ENCODE measurements at regions not wholly inside any gene's neighbourhood (a gene's known extent, or its start where the extent isn't known, plus 50 kb on each side); places are given as distances from the start of the nearest gene placed in this dataset.
"Not testable (repeated sequence)": the region's sequence is repeated elsewhere in the genome, so short reads cannot be mapped to it uniquely, and the experiment has no call there.

DNA sequence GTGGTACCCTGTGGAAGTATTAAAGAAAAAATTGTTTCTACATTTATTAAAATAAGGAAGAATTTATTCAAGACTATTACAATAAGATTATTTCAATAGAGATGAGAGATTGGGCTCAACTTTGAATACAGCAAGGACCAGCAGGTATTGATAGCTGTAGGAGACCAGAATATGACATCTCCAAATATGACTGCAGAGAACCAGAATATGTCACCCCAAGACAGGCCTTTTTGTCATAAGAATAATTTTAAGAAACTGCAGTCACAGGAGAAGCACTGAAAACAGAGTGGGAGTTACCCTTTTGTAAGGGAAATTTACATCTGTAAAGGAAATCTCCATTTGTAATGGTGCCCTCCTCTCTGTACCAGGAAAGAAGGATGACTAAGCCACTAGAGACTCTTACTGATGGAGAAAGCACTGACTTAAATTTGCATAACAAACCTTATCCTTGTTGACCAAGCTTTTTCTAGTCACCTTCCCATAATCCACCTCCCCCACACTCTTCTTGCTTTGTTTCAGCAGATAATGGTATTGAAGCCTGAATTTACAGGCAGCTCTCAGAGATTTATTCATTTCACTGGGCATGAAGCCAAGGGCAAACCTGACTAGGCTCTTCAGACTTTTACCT is 145.1 kb upstream of the RMP24 start:
- no peak for DNase-seq

DNA sequence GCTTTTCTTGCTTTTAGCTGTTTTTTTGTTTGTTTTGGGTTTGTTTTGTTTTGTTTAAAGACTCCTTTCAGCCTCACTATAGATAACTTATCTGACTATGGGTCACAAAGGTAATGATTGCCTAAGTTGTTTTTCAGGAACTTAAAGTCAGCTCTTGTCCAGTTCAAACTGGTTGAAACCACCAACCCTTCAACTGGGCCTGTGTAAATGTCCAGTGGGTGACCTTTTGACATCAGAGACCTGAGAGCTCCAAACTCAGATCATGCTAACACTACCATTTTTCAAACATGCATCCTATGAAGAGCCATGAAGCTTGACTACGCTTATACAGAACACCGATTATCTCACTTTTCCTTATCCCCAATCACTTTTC is 144.6 kb upstream of the RMP24 start:
- DNase-seq, result no peak

DNA sequence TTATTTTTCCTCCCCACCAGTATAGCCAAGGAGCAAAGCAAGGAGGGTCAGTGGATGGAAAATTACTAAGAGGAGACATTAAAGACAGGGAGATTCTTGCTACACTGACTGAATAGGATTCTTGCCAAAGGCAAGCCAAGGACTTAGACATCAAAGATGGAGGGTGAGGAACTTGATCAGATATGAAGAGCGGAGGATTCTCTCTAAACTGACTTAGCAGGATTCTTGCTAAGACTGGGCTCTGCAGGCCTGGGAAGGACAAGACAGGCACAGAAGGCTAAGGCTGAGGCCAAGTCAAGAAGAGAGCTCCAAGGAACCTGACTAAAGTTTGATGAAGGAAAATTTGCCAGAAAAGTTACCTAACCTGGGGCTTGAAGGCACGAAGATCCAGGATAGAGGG is 143.9 kb upstream of the RMP24 start:
- no peak for DNase-seq

DNA sequence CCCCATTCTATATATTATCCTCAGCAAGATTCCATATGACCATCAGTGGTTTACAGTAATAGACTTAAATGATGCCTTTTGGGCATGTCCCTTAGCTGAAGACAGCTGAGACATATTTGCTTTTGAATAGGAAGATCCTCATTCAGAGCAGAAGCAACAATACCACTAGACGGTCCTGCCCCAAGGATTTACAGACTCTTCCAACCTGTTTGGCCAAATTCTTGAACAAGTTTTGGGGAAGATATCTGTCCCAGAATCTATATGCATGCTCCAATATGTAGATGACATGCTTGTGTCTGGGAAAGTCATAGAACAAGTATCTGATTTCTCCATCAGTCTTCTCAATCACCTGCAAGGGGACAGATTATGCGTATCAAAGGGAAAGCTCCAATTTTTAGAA is 137.1 kb upstream of the RMP24 start:
- no peak for DNase-seq

DNA sequence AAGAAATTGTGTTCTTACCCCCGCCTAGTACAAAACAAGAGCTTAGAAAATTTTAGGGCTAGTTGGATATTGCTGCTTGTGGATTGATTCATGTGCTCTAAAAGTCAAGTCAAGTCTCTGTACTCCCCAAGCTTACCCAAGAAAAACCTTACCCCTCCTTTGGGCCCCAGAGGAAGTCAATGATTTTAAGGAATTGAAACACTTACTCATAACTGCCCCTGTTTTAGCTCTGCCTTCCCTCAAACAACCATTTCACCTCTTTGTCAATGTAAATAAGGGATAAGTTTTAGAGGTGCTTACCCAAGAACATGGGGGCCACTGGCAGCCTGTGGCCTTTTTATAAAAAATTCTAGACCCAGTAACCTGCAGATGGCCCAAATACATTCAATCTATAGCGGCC is 136.6 kb upstream of the RMP24 start:
- no peak for DNase-seq

DNA sequence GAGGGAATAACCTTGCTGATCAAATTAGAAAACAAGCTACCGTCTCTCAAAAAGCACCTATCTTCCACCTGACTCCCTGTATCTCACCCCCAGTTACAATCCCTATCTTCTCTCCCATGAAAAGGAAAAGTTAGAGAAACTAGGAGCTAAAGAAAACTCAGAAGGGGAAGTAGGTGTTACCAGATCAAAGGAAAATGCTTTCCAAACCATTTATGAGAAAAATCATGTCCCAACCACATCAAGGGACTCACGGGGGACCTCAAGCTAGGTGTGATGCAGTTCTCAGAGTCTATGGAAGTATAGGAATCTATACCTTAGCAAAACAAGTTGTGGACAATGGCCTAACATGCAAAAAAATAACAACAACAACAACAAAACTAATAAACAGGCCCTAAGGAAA is 135.5 kb upstream of the RMP24 start:
- no peak for DNase-seq

DNA sequence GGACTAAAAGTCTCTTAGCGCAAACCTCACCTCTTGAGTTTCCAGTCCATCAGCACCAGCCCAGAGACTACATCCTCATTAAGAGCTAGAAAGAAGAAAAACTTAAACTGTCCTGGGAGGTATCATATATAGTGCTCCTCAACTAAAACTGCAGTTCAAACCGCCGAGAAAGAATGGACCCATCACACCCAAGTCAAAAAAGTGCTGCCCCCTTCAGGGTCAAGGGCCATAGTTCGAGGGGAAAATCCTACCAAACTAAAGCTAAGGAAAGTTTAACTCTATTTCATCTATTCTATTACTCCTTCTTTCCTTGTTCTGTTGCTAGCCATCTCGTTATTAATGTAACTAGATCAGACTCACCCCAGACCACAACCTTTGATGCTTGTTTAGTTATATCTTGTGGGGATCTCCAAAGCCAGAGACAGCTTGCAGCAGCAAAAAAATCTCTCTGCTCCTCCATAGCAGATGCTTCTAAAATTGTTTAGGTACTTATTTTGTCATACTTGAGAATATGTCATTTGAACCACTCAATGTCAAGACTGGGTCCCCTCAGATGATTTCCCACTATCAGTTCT is 134.5 kb upstream of the RMP24 start:
- DNase-seq, result no peak

DNA sequence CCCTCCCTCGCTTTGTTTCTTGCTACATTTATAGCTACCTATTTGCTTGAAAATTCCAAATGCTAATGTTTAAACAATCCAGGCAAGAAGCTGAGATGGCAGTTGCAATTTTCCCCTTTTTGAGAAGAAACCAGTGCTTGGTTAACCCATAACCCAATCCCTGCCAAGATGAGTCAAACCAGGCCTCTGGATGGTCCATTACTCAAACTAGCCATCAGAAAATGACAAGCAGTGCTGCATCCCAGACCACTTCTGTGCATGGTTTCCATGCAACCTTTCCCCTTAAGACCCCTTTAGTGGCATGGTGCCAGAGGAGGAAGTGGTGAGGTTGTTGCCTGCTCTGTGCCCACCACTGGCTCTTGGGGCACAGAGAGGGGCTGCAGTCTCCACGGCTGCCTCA is 131.2 kb upstream of the RMP24 start:
- DNase-seq, result no peak

DNA sequence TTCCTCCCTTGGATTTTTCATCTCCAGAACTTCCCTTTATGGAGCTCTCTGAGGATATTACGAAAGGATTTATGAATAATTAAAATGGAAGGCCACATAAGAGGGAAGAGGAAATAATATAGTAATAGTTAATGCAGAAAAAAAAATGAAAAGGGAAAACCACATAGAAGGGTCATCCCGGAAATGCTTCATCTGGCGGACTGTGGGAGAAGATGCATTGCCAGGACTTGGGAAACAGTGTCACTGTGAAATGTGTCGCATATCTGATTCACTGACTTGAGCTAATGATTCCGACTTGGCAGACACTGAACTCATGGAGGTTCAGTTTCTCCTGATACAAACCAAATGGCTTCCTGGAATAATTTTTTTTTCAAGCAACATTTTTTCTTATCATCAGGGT is 129.9 kb upstream of the RMP24 start:
- DNase-seq, result no peak

DNA sequence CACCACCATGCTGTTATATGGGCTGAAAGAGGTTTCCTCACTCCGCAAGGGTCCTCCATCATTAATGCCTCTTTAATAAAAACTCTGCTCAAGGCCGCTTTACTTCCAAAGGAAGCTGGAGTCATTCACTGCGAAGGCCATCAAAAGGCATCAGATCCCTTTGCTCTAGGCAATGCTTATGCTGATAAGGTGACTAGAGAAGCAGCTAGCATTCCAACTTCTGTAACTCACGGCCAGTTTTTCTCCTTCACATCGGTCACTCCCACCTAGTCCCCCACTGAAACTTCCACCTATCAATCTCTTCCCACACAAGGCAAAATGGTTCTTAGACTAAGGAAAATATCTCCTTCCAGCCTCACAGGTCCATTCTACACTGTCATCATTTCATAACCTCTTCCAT is 124.2 kb upstream of the RMP24 start:
- not testable (repeated sequence) for DNase-seq

DNA sequence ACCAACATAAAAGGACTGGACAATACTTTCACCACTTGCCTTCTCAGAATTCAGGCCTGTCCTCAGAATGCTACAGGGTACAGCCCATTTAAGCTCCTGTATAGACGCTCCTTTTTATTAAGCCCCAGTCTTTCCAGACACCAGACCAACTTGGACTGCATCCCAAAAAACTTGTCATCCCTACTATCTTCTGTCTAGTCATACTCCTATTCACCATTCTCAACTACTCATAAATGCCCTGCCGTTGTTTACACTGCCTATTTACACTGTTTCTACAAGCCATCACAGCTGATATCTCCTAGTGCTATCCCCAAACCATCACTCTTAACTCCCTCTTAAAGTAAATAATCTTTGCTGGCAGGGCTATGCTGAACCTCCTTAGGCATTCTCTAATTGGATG is 123.2 kb upstream of the RMP24 start:
- not testable (repeated sequence) for DNase-seq

DNA sequence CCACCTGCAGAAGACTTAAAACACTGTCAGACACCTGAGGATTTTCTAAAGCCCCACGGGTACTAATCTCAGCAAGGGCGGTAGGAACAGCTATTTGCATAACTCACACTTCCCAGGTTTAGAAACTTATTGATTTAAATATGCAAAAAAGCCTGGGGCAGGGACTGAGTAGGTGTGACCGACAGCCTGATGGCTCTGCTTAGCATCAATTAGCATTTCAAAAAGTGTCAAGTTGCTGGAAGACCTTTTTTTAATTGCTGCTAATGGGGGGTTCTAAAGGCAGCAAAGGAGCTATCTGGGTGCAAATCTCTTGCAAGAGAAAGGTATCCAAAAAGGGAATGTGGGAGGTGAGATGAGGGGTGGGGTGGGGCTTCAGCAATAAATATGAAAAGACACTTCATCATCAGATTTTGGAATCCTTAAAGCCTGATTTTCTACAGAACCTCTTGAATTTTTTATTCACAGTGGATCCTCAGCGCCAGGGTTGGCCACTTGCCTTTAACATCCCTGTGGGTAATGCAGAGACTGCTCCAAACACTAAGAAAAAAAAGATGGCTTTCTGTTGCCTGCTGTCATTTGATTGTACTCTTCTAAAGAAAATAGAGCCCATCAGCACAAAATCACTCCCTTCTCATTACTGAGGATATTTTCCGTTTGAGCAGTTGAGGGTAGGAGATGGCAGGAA is 121.1 kb upstream of the RMP24 start:
- no peak for DNase-seq

DNA sequence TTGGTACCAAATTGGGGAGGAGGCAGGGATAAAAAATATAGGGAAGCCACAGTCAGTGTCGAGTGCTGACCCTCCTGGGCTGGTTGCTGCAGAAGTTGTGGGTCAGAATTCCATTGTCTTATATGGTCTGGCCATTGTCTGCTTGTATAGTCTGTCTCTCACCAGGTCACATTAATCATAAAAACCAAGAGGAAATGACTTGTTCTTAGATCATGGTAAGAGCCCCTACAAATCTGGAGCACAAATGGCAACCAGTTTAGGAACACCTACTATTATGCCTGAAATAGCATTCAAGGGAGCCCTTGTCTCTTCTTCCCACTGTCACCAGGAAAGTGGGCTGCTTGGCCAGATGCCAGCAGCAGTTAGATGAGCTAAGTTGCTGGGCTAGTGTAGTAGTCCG is 119.7 kb upstream of the RMP24 start:
- DNase-seq, result no peak

DNA sequence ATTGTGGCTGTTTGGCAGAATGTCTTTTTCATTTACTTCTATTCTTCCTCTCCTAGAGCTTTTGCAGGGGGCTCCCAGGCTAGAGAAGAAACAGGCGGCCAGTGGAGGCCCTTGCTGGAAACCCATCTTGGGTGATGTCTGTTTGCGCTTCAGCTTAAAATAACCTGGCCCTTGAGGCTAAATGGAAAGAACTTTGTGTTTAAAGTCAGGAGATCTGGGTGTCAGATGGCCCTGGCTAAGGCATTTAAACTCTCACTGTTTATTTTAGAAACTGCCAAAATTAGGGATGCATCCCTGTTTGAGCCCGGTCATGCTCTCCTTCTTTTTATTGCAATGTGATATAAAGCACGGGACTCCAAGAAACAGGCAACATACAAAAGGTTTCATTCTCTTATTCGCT is 118.4 kb upstream of the RMP24 start:
- no peak for DNase-seq

DNA sequence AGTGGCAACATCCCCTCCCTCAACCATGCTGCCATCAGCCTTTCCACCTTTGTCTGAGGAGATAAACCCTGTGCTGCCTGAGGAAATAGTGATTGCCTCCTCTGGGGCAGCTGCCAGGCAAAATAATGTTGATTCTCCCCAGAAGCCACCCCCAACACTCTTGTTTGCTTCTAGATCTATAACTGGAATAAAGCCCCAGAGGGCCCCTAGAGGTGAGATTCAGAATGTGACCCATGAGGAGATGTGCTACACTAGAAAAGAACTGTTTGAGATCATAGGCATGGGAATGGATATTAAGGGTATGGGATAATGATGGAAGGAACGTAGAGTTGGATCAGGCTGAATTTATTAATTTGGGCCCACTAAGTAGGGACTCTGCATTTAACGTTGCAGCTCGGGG is 116.3 kb upstream of the RMP24 start:
- no peak for DNase-seq

DNA sequence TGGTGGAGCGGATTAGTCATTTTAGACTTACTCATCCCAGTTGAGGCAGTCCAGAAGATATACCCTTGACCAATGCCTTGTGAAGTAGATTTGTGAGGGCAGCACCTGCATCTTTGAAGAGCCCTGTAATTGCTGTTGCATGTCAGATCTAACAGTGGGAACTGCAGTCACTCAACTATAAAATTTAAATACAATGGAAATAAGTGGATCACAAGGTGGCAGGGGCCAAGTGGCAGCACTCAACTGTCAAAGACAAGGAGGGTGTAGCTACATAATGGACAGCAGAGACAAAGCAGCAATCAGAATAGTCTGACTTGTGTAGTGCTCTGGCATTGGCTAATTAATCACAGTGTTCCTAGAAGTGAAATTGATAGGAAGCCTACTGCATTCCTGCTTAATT is 115.8 kb upstream of the RMP24 start:
- not testable (repeated sequence) for DNase-seq

DNA sequence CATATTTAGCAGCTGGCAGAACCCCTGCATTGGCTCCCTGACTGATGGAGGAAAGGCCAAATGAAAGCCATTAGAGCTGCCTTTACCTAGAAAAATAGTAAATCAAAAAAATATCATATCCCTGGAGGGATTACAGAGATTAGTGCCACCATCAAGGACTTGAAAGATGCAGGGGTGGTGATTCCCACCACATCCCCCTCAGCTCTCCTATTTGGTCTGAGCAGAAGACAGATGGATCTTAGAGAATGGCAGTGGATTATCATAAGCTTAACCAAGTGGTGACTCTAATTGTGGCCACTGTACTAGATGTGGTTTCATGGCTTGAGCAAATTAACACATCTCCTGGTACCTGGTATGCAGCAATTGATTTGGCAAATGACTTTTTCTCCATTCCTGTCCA is 114.9 kb upstream of the RMP24 start:
- DNase-seq, result not testable (repeated sequence)

DNA sequence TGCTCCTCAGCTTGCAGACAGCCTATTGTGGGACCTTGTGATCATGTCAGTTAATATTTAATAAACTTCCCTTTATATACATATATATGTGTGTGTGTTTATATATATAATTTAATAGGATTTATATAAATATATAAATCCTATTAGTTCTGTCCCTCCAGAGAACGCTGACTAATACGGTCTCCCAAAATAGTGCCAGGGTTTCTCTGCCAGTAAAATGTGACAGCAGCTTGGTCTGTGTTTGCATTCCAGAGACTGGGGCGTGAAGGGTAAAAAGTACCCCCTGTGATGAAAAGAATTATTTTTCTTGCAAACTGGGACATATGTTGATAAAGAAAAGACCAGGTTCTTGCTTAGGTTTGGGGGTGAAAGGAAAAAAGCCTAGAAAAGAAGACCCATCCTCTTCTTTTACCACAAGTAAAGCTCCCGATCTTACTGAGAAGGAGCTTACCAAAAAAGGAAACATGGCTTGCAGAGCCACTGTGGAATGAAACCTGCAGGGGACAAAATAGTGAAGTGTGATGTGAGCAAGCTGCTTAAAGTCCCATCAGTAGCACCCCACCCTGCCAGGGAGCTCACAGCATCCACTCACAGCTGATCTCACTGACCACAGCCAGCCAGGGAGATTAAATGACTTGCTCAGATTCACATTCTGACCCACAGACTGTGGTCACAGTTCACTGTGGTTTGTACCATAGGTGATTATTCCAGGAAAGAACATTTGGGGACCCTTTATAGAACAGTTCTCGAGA is 110.9 kb upstream of the RMP24 start:
- DNase-seq, result no peak

DNA sequence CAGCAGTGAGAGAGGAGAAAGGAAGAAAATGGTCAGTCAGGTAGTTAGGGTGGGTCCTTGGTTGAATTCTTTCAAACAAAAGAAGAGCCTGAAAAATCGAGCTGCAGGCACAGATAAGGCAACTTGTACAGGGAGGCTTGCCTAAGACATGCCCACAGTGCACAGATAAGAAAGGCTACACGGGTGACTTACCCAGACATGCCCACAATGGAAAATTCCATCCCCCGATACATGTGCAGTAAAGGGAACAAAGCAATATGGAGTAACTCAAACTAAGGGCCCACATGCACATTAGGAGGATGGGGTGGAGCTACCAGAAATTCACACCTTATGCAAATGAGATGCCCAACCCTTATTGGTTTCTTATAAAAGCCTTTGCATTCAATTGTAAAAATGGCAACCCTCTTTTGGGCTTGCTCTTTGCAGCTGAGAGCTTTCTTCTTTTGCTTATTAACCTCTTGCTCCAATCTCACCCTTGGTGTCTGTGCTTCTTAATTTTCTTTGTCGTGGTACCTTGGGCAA is 110.3 kb upstream of the RMP24 start:
- DNase-seq, result no peak

DNA sequence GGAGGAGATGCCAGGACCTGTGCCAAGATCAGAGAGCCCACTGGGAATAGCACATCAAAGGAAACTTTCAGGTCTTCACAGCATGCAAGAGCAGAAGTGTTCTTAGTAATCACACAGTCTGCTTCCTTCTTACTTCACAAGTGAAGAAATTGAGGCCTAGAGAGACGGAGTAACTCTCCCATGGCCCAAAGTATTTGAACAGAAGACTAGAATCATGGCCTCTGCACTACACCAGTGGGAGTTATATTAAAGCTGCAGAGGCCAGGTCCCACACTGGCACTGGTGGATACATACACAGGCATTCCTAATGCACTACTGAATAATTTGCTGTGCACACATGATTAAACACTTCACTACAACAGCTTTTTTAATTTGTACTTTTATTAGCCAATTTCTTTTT is 107.6 kb upstream of the RMP24 start:
- no peak for DNase-seq

DNA sequence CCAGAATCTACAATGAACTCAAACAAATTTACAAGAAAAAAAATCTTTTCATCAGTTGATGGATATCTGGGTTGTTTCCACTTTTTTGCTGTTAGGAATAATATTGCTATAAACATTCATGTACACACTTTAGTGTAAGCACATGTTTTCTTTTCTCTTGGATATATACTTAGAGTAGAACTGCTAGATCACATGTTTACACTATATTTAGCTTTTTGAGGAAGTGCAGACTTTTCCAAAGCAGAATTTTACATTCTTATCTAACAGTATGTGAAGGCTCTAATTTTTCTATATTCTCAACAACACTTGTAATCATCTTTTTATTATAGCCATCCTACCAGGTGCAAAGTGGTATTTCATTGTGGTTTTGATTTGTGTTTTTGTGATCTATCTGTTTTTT is 103.6 kb upstream of the RMP24 start:
- DNase-seq, result no peak

DNA sequence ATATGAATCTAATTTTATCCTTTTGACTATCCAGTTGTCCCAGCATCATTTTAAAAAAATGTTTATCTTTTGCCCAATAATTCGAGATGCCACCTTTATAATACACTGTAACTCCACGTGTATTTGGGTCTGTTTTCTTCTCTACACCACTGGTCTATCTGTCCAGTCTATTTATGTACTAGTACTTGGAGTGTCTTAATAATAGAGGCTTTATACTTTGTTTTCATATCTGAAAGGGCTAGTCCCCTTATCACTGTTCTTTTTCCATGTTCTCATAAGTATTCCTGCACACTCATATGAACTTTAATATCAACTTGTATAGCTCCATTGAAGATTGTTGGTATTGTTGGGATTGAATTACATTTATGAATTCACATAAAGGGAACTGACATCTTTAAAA is 101.1 kb upstream of the RMP24 start:
- DNase-seq, result no peak

DNA sequence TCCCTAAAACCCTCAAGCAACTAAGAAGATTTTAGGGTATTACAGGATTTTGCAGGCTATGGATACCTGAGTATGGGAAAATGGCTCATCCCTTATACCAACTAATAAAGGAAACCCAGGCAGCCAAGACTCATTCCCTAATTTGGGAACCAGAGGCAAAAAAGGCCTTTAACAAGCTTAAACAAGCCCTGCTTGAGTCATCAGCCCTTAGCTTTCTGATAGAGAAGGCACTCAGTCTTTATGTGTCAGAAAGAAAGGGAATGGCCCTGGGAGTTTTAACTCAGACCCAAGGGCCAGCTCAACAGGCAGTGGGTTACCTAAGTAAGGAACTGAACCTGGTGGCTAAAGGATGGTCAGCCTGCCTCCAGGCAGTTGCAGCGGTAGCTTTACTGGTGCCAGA is 96.9 kb upstream of the RMP24 start:
- no peak for DNase-seq

DNA sequence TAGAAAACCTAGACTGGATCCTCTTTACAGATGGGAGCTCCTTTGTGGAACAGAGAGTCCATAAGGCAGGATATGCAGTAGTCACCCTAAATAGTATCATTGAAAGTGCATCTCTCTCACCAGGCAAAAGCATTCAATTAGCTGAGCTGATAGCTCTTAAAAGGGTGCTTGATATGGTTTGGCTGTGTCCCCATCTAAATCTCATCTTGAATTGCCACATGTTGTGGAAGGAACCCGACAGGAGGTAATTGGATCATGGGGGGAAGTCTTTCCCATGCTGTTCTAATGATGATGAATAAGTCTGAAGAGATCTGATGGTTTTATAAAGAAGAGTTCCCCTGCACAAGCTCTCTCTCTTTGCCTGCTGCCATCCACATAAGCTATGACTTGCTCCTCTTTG is 96.2 kb upstream of the RMP24 start:
- no peak for DNase-seq

All from 8988T (cell line).